OCI-LY7 (cell line): ENCODE measurements at regions not wholly inside any gene's neighbourhood (a gene's known extent, or its start where the extent isn't known, plus 50 kb on each side); places are given as distances from the start of the nearest gene placed in this dataset.

ENCODE experiments used
- BruUV-seq: library from RNA; stranded (reverse); fragments of 400-500 nt; replicated peaks from 2 replicates; lab custom pipeline; 2021; lab: Mats Ljungman, UMichigan
- CTCF ChIA-PET: fragments of 300-600 bp; sonication (Branson Sonifier 250); formaldehyde crosslinking; loops from one replicate; lab custom pipeline; 2022; ENCODE audit warnings: antibody characterized with exemption; ENCODE audit not compliant: unreplicated experiment; lab: Charles Lee
- POLR2A ChIA-PET: fragments of 300-600 bp; sonication (Branson Sonifier 250); formaldehyde crosslinking; loops from one replicate; lab custom pipeline; 2022; ENCODE audit warnings: antibody characterized with exemption; lab: Charles Lee
- DNase-seq: peaks from one replicate; pipeline ENCODE4 v3.0.0-alpha.2; 2015; ENCODE audit warnings: low spot score
- H2AFZ ChIP-seq: fragments of 200-600 bp; sonication (generic), shearing (Covaris generic); 2 replicates; pipeline ENCODE4 v1.6.1; 2014; ENCODE audit warnings: mild to moderate bottlenecking, antibody characterized with exemption, low read length, moderate library complexity
- H3K27ac ChIP-seq: fragments of 200-600 bp; sonication (generic); 2 replicates; pipeline ENCODE4 v1.5.1; 2014; ENCODE audit warnings: mixed run types, low read depth, mild to moderate bottlenecking, moderate library complexity, low read length, inconsistent platforms; ENCODE audit not compliant: poor library complexity, severe bottlenecking
- H3K36me3 ChIP-seq: fragments of 200-600 bp; sonication (generic); 2 replicates; pipeline ENCODE4 v1.6.1; 2014; ENCODE audit warnings: mild to moderate bottlenecking, antibody characterized with exemption, low read length, moderate library complexity, mixed read lengths; ENCODE audit not compliant: insufficient read depth
- H3K4me1 ChIP-seq: fragments of 200-600 bp; sonication (generic); 2 replicates; pipeline ENCODE4 v1.5.1; 2014; ENCODE audit warnings: mild to moderate bottlenecking, low read length; ENCODE audit not compliant: insufficient read depth, poor library complexity, severe bottlenecking
- H3K4me2 ChIP-seq: fragments of 200-600 bp; sonication (generic); 2 replicates; pipeline ENCODE4 v1.6.1; 2014; ENCODE audit warnings: mild to moderate bottlenecking, low read length
- H3K4me3 ChIP-seq: fragments of 200-600 bp; sonication (generic); 2 replicates; pipeline ENCODE4 v1.5.1; 2014; ENCODE audit warnings: mild to moderate bottlenecking, low read depth, low read length; ENCODE audit not compliant: poor library complexity, severe bottlenecking
- H3K79me2 ChIP-seq: fragments of 200-600 bp; sonication (generic); 2 replicates; pipeline ENCODE4 v1.6.1; 2016; ENCODE audit warnings: low read depth, mild to moderate bottlenecking, low read length, moderate library complexity, mixed read lengths; ENCODE audit not compliant: insufficient read depth
- H3K9me2 ChIP-seq: fragments of 200-600 bp; sonication (generic); 2 replicates; pipeline ENCODE4 v1.6.1; 2016; ENCODE audit warnings: mild to moderate bottlenecking, low read length, mixed read lengths; ENCODE audit not compliant: insufficient read depth
- H3K9me3 ChIP-seq: fragments of 200-600 bp; sonication (generic); 2 replicates; pipeline ENCODE4 v1.6.1; 2014; ENCODE audit warnings: mild to moderate bottlenecking, mixed run types, low read length, mixed read lengths
- H4K20me1 ChIP-seq: fragments of 200-600 bp; sonication (generic); 2 replicates; pipeline ENCODE4 v1.6.1; 2014; ENCODE audit warnings: mild to moderate bottlenecking, antibody characterized with exemption, low read length, moderate library complexity, mixed read lengths; ENCODE audit not compliant: insufficient read depth
- EZH2phosphoT487 ChIP-seq: fragments of 200-600 bp; sonication (generic); IDR thresholded peaks from 2 replicates; pipeline ENCODE4 v1.6.1; 2018; ENCODE audit warnings: low read depth, borderline replicate concordance, mild to moderate bottlenecking, mixed run types, antibody characterized with exemption, low read length, moderate library complexity, mixed read lengths
- intact Hi-C: fragments of 100-400 bp; cut with micrococcal nuclease; formaldehyde crosslinking; loops from one replicate; pipeline ENCODE4 v1.10.0; 2022; ENCODE audit not compliant: unreplicated experiment
- TF ChIP-seq, protein P1 (sequence below): fragments of 200-600 bp; sonication (generic); conservative IDR thresholded peaks from 2 replicates; pipeline ENCODE4 v1.5.1; 2014; ENCODE audit warnings: mild to moderate bottlenecking, antibody characterized with exemption, low read length, moderate library complexity, mixed read lengths

DNA sequence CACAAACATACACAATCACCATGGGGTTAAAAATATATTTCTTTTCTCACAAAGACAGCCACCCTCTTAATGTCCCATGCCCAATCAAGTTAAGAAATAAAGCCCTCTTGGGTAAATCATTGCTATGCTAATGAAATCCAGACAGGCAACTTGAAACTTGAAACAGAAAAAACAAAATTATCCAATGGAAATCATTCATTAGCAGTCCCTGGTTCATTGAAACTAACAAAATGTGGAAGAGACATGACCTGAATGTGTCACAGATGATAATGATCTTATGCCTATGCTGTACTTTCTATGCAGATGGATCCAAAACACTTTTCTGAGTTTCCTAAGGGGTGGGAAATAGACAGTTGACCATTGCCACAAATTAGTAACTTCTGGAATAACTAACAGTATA lies 983.7 kb downstream of the MCTP2 start:
- DNase-seq = no peak
- intact Hi-C loops = no loop called here
- Histone ChIP-seq H3K9me2 (no peaks in the 10 kb centered on the region), H4K20me1 (no peaks in the 10 kb centered on the region), H3K4me2 (no peak overlapping the region), H3K27ac (no peak overlapping the region), H3K4me3 (no peak overlapping the region), H3K9me3 (0 out of 2 replicates have a peak, but pooled peaks cover 4% of the 10 kb centered on the region), H2AFZ (no peak overlapping the region), H3K36me3 (no peaks in the 10 kb centered on the region), H3K79me2 (no peaks in the 10 kb centered on the region), H3K4me1 (no peaks in the 10 kb centered on the region)
- no TSS peak for BruUV-seq
- POLR2A ChIA-PET = interaction anchor here (0.6 kb wide), 1 partner anchor 126 kb away, joined by 3 read pairs; no protein-coding TSS in a partner anchor
- TF ChIP-seq, protein P1, sequence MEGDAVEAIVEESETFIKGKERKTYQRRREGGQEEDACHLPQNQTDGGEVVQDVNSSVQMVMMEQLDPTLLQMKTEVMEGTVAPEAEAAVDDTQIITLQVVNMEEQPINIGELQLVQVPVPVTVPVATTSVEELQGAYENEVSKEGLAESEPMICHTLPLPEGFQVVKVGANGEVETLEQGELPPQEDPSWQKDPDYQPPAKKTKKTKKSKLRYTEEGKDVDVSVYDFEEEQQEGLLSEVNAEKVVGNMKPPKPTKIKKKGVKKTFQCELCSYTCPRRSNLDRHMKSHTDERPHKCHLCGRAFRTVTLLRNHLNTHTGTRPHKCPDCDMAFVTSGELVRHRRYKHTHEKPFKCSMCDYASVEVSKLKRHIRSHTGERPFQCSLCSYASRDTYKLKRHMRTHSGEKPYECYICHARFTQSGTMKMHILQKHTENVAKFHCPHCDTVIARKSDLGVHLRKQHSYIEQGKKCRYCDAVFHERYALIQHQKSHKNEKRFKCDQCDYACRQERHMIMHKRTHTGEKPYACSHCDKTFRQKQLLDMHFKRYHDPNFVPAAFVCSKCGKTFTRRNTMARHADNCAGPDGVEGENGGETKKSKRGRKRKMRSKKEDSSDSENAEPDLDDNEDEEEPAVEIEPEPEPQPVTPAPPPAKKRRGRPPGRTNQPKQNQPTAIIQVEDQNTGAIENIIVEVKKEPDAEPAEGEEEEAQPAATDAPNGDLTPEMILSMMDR = no peak
- TF ChIP-seq EZH2phosphoT487 = no peak
- CTCF ChIA-PET = no interaction called here

DNA sequence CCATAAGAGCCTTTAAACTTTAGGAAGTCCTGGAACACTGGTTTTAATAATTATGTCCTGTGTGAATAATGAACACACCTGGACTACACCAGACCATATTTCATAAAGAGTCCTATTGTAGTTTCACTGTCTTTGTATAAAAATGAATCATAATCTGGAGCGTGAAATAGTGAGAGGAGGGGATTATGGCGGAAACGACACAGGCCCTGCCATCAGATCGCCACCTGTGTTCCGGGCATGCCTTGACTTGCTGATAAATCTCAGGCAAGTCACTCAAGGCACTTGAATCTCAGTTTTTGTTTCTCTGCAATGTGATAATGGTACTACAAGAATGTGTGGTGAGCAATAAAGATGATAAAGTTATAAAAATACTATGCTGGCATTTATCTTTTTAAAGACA lies 995.5 kb downstream of the MCTP2 start:
- DNase-seq = no peak
- no peak overlapping the region for H3K4me2 ChIP-seq
- CTCF ChIA-PET = no interaction called here

DNA sequence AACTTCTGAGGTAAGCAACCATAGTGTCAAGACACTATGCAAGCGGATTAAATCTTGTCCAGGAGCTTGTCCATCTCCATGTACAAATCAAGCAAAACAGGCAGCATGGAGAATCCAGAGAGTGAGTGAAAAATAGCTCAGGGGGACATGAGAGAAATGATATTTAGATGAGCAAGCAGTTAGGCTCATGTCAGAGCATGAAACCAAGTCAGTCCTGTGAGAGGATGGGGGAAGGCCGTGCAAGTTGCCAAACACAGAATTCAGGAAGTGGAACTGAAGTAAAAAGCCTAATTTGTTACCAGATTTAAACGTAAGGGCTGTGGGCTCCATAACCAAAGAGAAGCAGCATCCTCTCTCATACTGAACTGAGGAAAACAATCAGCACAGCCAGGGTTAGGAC lies 995.9 kb downstream of the MCTP2 start:
- intact Hi-C loops = no loop called here

More for the DNA sequence above, 995.5 kb downstream of the MCTP2 start:
- no peaks in the 10 kb centered on the region for H3K4me1 ChIP-seq
- intact Hi-C loops = no loop called here
- H4K20me1 ChIP-seq = no peaks in the 10 kb centered on the region
- no TSS peak for BruUV-seq
- no peaks in the 10 kb centered on the region for H3K9me2 ChIP-seq
- no peak overlapping the region for H3K27ac ChIP-seq
- no peaks in the 10 kb centered on the region for H3K36me3 ChIP-seq
- H3K79me2 ChIP-seq = no peaks in the 10 kb centered on the region
- TF ChIP-seq, protein P1 = no peak
- TF ChIP-seq EZH2phosphoT487 = no peak
- H3K4me3 ChIP-seq = no peak overlapping the region
- no peak overlapping the region for H2AFZ ChIP-seq
- POLR2A ChIA-PET = no interaction called here
- H3K9me3 ChIP-seq = no peaks in the 10 kb centered on the region

More for the DNA sequence above, 995.9 kb downstream of the MCTP2 start:
- Histone ChIP-seq H3K79me2 (no peaks in the 10 kb centered on the region), H3K4me3 (no peak overlapping the region), H4K20me1 (no peaks in the 10 kb centered on the region), H3K9me3 (no peaks in the 10 kb centered on the region), H2AFZ (no peak overlapping the region), H3K9me2 (no peaks in the 10 kb centered on the region), H3K36me3 (no peaks in the 10 kb centered on the region), H3K27ac (no peak overlapping the region), H3K4me2 (no peak overlapping the region), H3K4me1 (no peaks in the 10 kb centered on the region)
- TF ChIP-seq, protein P1 = no peak
- no peak for TF ChIP-seq EZH2phosphoT487
- ChIA-PET POLR2A (no interaction called here), CTCF (no interaction called here)
- no TSS peak for BruUV-seq
- no peak for DNase-seq
